D341Med (cell line): ENCODE measurements at regions not wholly inside any gene's neighbourhood (a gene's known extent, or its start where the extent isn't known, plus 50 kb on each side); places are given as distances from the start of the nearest gene placed in this dataset.
"Not testable (repeated sequence)": the region's sequence is repeated elsewhere in the genome, so short reads cannot be mapped to it uniquely, and the experiment has no call there.

ENCODE experiments used
- DNase-seq: peaks from one replicate; pipeline ENCODE4 v3.0.0; 2012; ENCODE audit warnings: low spot score

DNA sequence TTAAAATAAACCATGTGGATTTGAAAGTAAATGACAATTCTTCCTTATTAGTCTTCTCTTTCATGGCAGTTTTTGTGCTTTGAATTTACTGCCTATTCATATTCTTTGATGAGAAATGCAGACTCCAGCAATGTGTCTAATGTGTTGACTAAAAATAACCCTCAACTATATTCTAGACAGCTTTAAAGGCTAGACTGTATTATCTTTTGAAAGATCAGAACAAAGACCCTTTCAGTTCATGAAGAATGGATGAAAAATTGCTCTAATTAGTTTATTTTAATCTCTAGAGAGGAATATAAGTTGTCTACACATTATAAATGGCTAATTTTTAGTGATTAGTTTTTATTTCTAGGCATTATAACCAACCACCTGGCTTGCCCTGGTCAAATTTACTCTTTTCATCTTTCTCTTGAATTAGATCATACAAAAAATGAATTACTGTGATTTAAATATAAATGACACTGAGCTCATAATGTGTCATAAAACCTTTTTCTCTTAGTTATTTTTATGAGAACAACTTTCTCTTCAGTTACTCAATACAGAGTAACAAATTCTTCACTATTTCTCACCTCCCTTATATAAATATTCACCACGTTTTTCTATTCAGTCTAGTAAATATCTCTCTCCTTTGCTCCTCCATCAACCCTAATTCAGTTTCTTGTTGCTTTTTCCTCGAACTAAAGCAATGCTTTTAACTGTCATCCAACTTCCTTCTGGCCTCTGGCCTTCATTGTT, 428.5 kb upstream of the TMPRSS15 start:
- DNase-seq, result no peak

DNA sequence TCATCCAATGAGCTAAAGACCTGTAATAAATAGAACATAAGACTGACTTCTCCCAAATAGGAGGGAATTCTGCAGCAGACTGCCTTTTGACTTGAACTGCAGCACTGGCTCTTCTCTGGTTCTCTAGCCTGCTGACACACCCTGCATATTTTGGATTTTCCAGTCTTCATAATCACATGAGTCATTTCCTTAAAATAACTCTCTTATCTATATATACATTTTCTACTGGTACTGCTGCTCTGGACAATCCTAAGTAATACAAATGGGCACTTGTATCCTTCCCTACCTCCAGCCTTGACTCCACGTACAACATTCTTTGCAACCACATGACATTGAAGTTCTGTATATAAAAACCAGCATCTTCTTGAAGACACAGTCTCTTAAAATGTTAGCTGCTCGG, 429.4 kb upstream of the TMPRSS15 start:
- no peak for DNase-seq

DNA sequence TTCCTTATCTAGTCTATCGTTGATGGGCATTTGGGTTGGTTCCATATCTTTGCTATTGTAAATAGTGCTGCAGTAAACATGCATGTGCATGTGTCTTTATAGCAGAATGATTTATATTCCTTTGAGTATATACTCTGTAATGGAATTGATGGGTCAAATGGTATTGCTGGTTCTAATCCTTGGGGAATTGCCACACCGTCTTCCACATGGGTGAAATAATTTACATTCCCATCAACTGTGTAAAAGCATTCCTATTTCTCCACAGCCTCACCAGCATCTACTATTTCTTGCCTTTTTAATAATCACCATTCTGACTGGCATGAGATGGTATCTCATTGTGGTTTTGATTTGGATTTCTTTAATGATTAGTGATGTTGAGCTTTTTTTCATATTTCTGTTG, 430.5 kb upstream of the TMPRSS15 start:
- DNase-seq, result not testable (repeated sequence)

DNA sequence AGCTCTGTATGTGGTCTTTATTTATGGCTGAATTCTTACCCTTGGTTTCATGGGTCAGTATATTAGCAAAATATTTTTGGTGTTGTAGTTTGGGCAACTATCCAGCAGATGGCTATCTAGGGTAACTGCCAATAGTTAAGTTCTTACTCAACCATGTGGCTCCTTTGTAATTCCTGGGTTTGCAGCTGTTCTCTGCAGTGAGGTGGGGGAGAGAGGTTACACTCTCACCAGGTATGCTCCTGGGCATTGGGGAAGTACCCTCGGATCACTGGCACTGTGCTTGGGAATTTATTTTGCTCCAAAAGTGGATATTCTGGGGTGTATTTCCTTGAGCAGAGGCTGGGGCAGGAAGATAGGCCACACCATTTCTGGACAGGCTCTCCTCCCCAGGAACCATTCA, 436.7 kb upstream of the TMPRSS15 start:
- DNase-seq, result no peak

DNA sequence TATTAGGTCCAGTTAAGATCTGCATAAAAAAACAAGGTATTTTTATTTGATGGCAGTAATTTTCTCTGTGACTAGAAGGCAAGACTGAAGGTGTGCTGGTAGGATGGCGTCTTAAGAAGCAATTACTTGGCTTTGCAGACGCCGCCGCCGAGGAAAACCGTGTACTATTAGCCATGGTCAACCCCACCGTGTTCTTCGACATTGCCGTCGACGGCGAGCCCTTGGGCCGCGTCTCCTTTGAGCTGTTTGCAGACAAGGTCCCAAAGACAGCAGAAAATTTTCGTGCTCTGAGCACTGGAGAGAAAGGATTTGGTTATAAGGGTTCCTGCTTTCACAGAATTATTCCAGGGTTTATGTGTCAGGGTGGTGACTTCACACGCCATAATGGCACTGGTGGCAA, 454.0 kb upstream of the TMPRSS15 start:
- not testable (repeated sequence) for DNase-seq

DNA sequence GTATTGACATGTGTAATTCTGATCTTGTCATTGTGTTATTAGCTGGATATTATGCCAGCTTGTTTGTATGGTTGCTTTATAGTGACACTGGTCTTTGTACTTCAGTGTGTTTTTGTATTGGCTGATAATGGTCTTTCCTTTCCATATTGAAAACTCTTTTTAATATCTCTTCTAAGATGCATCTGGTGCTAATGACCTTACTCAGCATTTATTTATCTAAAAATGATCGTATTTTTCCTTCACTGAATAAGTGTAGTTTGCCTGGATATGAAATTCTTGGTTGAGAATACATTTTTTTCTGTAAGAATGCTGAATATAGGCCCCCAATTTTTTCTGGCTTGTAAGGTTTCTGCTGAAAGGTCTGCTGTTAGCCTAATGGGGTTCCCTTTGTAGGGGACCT, 465.5 kb upstream of the TMPRSS15 start:
- no peak for DNase-seq

DNA sequence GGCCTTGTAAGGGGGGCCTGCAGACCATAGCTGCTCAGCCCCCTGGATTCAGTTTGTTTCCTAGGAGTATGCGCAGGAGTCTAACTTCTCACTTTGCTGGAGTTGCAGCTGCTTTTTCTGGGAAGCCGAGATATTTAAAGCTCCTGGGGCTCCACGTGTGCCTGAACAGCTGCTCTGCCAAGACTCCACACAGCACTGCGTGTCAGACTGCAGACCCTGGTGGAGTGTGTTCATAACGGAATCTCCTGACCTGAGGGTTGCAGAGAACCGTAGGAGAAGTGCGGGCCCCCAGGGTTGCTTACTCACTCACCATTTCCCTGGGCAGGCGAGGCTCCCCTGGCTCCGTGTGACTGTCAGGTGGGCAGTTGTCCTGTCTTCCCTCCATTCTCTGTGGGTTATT, 474.3 kb upstream of the TMPRSS15 start:
- no peak for DNase-seq

DNA sequence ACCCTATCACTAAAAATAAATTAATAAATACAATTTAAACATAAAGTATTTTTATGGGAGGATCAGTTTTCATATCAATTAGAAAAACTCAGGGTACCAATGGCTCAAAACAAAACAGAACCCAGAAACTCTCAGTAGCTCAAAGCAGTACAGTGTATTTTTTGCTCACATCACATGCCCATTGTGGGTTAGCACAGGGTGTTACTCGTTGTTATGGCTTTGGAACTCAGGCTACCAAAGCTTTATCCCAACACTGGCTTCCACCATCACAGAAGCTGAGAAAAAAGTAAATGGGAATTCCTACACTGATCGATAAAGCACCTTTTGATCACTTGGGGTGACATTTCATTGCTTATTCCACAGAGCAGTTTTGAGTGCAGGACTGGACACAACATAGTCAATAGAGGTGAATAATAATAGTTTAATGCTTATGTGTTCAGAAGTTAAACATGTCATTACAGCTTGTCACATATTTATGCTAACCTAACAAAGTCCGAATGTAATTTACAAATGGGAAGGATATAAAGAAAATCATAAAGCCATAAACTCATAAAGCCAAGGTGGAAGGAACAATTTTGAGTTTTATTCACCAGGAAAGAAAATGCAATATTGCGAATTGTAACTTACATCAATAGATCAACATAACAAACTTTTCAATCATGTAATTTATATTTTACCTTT, 484.5 kb upstream of the TMPRSS15 start:
- DNase-seq, result no peak

DNA sequence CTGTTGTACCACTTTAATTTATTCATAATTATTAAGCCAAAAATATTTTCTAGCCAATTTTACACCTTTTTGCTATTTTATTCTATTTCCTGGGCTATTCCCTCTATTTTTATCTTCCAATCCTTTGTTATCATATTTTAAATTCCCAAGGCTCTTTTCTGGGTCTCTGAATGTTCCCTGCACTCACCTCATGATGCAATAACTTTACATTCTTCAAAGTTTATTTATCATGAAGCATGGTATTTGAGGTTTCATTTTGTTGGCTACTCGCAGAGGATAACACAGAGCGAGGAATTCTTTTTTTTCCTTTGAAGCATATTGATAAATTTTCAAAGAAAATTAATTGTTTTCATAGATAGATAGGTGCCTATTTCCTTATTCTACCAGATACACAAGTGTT, 489.8 kb upstream of the TMPRSS15 start:
- DNase-seq, result no peak

DNA sequence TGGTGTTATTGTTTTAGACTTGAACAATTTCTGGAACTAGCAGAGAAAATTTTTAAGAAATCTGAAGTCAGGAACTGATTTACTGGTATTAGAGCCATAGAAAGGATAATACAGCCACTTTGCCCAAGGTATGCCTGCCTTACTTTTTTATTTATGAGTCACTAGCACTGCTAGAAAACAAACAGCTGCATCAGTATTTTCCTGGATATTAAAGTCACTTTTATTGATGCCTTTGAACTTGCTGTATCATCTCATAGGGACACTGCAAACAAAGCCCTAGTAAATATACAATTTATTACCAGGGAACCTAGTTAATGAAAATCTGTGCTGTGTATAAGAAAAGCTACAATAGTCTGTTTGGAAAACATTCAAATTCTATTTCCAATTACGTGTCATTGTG, 490.8 kb upstream of the TMPRSS15 start:
- no peak for DNase-seq

DNA sequence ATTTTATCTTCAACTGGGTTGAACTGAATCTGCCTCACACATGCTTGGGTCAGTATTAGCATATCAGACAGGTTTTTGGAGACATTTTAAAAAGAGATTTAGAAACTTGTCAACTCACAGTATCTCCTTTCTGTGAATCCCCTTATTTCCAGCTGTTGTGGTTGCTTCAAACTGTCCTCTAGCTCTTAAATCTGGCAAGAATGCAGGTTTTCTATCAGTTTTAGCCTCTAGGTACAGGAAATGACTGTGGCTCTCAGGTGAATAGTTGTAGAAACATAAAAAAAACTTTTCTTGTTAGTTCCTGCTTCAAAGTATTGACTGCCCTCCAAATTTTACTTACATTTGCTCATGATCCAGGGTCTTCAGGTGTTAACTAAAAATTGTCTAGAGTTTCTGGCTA, 495.7 kb upstream of the TMPRSS15 start:
- DNase-seq, result no peak

DNA sequence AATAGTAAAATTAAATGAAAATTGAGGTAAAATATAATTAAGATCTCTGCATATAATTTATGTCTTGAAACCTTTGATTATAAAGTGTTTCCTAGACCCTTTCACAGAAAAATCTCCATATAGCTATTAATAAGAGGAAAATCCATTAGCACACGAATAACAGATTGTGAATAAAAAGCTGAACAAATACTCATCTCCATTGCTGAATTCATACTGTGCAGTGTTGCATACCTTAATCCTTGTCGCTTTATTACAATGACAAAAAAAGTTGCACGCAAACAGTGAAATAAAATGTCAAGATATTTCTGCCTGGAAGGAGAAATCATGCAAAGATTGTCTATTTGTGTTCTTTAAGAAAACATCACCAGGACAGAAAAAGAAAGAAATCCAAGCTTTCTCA, 499.1 kb upstream of the TMPRSS15 start:
- no peak for DNase-seq

DNA sequence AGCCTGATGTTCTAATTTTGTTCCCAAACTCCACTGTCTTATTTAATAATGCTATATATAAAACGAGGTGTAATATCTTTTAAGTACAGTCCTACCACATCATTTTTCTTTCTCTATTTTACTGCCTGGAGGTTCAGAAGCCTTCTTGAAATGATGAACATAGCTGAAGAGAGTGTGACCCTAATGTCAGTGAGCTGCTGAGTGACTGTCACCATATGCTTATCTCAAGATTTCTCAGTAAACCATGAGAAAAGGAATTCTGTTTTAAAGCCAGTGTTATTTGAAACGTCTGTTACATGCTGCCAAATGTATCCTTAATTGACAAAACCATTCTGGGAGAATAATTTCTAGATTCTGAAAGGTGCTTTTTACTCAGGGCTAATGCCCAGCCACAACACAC, 503.5 kb upstream of the TMPRSS15 start:
- DNase-seq, result no peak

DNA sequence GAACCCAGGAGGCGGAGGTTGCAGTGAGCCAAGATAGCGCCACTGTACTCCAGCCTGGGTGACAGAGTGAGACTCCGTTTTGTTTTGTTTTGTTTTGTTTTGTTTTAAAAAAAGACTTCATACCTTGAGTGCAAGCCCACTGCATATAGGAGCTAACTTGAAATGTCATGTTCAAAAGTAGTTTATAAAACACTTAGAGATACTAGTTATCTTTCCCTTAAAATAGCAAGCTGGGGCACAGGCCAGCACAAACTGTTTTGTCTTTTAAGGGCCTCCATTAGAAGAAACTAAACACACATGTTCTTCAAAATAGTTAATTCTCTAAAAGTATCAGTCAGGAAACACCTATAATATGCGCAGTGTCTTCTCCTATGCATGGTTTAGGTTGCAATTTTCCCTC, 505.1 kb upstream of the TMPRSS15 start:
- no peak for DNase-seq

DNA sequence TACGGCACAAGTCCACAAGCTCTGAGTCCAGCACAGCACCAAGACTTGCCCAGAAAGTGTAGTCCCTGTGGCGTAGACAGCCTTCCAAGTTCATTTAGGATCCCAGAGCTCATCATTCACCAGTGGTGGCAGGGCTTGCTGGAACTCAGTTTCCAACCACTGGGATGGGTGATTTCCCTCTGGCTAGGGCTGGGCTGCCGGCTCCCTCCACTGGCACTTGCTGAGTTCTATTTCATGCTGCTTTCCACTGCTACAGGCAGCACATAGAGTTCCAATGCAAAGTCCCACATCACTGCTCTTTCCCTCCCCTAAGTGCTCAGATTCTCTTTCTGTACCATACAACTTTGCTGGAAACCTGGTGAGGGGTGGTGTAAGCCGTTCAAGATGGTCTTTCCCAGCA, 510.3 kb upstream of the TMPRSS15 start:
- no peak for DNase-seq

DNA sequence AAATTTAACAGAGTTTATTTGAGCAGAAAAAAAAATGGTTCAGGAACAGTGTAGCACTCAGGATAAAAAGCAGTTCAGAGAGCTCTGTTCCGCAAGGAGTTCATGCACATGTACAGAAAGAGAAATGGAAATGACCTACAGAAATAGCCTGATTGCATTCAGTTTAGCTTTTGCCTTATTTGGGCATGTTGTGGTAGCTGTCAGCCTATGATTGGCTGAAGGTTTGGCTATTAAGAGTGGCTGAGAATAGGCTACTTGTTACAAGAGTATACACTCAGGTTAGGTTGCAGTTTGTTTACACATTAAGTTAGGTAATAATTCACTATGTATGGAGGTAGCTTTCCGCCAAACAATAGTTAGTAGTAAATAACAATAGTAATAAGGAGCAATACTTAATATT, 511.0 kb upstream of the TMPRSS15 start:
- no peak for DNase-seq

DNA sequence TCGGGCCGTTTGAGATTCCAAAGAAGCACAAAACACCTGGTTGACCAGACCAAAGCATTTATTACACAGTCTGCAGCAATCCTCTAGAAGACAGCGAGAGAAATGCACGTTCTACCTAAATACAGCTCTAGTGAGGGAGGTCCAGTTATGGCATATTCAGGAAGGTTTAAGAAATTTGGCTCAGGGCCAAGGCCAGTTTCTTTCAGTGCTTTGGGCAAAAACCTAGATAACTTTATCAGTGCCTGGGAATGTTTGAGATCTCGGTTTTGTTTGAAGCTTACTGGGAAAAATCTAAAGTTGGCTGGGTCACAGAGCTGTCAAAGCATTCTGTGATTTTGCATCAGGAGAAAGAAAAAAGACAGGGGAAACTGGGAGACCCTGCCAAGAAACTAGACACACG, 514.0 kb upstream of the TMPRSS15 start:
- DNase-seq, result no peak

DNA sequence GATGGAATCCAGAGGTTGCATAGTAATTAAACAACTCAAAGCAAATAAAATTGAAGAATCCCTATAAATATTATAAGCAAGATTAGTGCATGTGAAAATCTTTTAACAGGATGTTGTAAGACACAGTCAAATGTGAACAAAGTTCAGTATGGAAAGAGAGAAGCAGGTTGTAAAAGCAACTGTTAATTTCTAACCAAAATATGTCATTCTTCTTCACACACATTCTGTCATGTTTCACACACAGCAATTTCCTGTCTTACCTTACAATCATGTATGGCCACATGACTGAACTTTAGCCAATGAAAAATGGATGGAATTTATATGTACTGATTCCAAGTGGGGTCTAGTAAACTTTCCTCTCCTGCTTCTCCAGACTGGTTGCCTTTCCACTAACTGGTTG, 527.7 kb upstream of the TMPRSS15 start:
- no peak for DNase-seq

DNA sequence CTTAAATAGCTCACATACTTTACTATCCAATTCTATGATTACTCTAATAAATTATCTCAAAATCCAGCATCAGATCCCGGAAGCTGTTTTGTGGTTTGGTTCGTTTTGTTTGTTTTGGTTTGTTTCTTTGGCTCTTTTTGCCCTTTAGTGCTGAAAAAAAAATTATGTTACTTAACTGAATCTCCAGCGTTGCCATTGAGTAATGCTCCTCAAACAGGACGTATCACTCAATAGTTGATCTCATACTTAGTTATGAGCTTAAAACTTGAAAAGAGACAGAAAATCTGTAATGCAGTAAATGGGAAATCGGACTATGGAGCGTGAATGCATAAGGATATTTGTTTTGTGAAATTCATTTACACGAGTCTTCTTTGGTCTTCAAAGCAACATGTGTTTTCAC, 533.8 kb upstream of the TMPRSS15 start:
- DNase-seq, result no peak

DNA sequence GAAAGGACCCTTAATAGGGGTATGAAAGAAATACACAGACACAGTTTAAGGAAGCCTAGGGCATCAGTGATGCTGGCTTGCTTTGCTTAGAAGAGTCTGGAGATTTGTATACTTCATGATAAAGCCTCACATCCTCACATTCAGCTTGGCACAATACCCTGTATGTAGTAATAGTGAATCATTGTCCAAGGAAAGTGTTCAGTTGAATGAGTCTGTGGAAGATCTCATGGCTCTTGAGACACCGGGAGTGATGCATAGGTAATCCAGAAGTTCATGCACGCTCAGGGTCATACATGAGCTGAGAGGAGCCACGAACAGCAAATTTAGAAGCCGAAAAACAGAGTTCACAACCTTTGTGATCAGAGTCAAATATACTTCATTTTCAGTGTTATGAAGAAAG, 537.2 kb upstream of the TMPRSS15 start:
- DNase-seq, result no peak

DNA sequence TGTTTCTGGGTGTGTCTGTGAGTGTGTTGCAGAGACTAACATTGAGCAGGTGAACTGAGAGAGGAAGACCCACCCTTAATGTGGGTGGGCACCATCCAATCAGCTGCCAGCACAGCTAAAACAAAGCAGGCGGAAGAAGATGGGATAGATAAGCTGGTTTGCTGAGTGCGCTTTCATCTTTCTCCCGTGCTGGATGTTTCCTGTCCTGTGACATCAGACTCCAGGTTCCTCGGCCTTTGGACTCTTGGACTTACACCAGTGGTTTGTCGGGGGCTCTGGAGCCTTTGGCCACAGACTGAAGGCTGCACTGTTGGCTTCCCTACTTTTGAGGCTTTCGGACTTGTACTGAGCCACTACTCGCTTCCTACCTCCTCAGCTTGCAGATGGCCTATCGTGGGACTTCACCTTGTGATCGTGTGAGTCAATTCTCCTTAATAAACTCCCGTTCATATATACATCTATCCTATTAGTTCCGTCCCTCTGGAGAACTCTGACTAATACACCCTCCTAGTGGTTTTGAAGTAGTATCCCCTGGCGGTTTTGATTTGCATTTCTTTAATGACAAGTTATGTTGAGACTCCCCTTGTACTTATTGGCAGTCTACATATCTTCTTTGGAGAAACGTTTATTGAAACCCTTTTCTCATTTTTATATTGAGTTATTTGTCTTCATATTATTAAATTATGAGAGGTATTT, 546.6 kb upstream of the TMPRSS15 start:
- DNase-seq, result no peak

DNA sequence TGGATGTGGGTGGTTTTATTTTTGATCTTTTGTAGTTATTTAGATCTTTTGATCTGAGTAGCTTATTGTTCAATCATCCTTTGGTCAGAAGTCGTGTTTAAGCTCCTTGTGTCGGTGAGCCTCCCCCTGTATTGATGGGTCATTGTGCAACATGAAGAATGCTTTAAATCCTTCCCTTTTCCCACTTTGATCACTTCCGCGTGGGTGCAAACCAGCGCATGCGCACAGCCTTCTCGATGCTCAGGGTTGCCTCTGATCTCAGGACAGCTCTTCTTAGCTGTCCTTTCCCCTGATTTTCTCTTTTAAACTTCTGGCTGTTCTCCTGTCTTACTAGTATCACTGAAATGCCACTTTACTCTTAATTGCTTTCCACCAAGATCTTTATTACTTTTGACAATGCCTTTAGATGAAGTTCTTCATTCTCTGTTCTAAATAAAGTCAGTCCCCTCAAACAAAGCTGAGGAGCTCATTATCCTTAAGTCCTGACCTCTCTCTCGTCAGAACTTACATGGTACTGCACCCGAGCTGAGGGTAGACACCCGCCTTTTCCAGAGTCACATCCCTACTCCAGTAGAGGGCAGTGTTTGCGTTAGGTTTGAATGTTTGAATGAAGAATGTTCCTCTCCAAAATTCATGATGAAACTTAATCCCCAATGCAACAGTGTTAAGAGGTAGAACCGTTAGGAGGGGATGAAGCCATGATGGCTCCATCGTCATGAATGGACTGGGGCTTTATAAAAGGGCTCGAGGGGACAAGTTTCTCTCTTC, 547.9 kb upstream of the TMPRSS15 start:
- peak; percentile 59 for DNase-seq

DNA sequence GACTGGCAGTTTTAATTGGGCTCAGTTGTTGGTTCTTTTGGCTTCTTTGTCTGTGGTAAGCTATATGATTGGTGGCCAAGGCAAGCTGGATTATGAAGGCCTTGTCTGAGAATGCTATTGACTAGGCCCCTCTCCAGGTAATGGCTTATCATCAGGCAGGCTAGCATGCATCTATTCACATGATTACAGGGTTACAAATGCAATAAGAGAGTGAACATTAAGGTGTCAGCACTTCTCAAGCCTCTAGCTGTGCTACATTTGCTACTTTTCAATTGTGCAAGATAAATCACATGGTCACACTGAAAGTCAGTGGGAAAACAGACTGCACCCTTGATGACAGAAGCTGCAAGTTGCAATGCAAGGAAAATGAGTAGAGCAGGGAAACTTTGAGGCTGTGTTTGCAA, 550.9 kb upstream of the TMPRSS15 start:
- no peak for DNase-seq
